A673 (cell line): ENCODE measurements at regions not wholly inside any gene's neighbourhood (a gene's known extent, or its start where the extent isn't known, plus 50 kb on each side); places are given as distances from the start of the nearest gene placed in this dataset.

Source experiments
- BruUV-seq: library from RNA; stranded (reverse); fragments of 400-500 nt; replicated peaks from 2 replicates; lab custom pipeline; 2021; lab: Mats Ljungman, UMichigan
- CTCF ChIA-PET: fragments of 300-600 bp; sonication (Branson Sonifier 250); formaldehyde crosslinking; loops from one replicate; lab custom pipeline; 2022; ENCODE audit warnings: antibody characterized with exemption; lab: Charles Lee
- POLR2A ChIA-PET: fragments of 300-600 bp; sonication (Branson Sonifier 250); formaldehyde crosslinking; loops from one replicate; lab custom pipeline; 2022; ENCODE audit warnings: antibody characterized with exemption; ENCODE audit not compliant: low non-redundant PET; lab: Charles Lee
- DNase-seq: peaks from one replicate; pipeline ENCODE4 v3.0.0-alpha.2; 2015; ENCODE audit warnings: low spot score
- H3K27ac ChIP-seq: fragments of 200-600 bp; sonication (generic); 2 replicates; pipeline ENCODE4 v1.5.1; 2016; ENCODE audit warnings: mixed run types, low read depth, mild to moderate bottlenecking, mixed read lengths, antibody characterized with exemption, low read length; ENCODE audit not compliant: poor library complexity, severe bottlenecking
- H3K27me3 ChIP-seq: fragments of 200-600 bp; sonication (generic); replicated peaks from 2 replicates; pipeline ENCODE4 v1.6.1; 2017; ENCODE audit warnings: mixed run types, low read depth, mild to moderate bottlenecking, mixed read lengths, antibody characterized with exemption, low read length; ENCODE audit not compliant: insufficient read depth, poor library complexity
- H3K36me3 ChIP-seq: fragments of 200-600 bp; sonication (generic); 2 replicates; pipeline ENCODE4 v1.6.1; 2016; ENCODE audit warnings: mixed run types, mild to moderate bottlenecking, mixed read lengths, antibody characterized with exemption, low read length; ENCODE audit not compliant: insufficient read depth, poor library complexity, severe bottlenecking
- H3K4me1 ChIP-seq: fragments of 200-600 bp; sonication (generic); 2 replicates; pipeline ENCODE4 v1.6.1; 2017; ENCODE audit warnings: mixed run types, mild to moderate bottlenecking, mixed read lengths, antibody characterized with exemption, low read length; ENCODE audit not compliant: insufficient read depth, poor library complexity, severe bottlenecking
- H3K4me3 ChIP-seq: fragments of 200-600 bp; sonication (generic); 2 replicates; pipeline ENCODE4 v1.5.1; 2016; ENCODE audit warnings: low read depth, mixed run types, mild to moderate bottlenecking, mixed read lengths, low read length; ENCODE audit not compliant: poor library complexity, severe bottlenecking
- H3K9me3 ChIP-seq: fragments of 200-600 bp; sonication (generic); 2 replicates; pipeline ENCODE4 v1.6.1; 2016; ENCODE audit warnings: mixed run types, low read depth, mild to moderate bottlenecking, mixed read lengths, antibody characterized with exemption, low read length; ENCODE audit not compliant: poor library complexity, severe bottlenecking
- EZH2 ChIP-seq: fragments of 200-600 bp; sonication (generic); IDR thresholded peaks from 2 replicates; pipeline ENCODE4 v1.6.1; 2017; ENCODE audit warnings: borderline replicate concordance, low read depth, mild to moderate bottlenecking, mixed read lengths, antibody characterized with exemption, low read length; ENCODE audit not compliant: poor library complexity, severe bottlenecking
- intact Hi-C: fragments of 100-400 bp; cut with micrococcal nuclease; formaldehyde crosslinking; loops from one replicate; pipeline ENCODE4 v1.10.0; 2022; ENCODE audit not compliant: unreplicated experiment
- TF ChIP-seq, protein P1 (sequence below): fragments of 300-800, 200-600 bp; sonication (generic); conservative IDR thresholded peaks from 2 replicates; pipeline ENCODE4 v1.5.1; 2017; ENCODE audit warnings: low read depth, mild to moderate bottlenecking, antibody characterized with exemption, low read length, moderate library complexity, mixed read lengths

DNA sequence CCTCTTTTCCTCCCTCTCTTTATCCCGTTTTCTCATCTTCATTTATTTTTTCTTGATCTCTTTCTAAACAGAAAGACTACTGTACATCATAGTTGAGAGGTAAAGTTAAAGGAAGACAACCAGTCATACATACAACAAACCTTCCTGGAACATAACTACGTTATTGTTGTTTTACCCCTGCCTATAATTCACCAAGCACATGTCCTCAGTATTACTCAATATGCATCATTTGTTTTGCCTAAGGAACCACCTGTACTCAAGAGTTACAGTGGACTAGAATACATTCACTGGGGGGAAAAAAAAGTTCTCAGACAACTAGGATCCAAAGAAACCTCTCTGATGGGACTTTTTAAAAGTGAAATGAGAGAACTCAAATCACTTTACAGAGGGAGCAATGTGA, 344.7 kb upstream of the RBMS3 start:
- CTCF ChIA-PET: no interaction called here
- POLR2A ChIA-PET: no interaction called here

DNA sequence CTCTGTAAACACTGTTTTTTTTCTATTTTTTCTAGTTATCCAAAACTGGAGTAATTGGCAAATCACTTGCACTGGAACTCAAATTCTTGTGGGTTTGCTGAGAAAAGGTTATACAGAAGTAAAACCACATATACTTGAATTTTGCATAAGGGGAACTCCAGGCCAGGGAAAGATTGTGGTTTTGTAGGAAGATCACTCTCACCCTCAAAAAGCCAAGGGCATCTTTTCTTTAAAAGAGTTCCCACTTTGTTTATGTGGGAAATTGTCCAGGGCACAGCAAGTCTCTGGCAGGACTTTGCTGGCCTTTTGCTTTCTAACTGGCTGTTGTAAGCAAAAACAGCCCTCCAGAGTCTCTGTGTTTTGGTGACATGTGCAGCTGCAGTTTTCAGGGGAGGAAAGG, 340.3 kb upstream of the RBMS3 start:
- Histone ChIP-seq H3K4me1 (no peaks in the 10 kb centered on the region), H3K27me3 (no peaks in the 10 kb centered on the region), H3K36me3 (no peaks in the 10 kb centered on the region), H3K4me3 (no peak overlapping the region), H3K27ac (no peak overlapping the region), H3K9me3 (no peaks in the 10 kb centered on the region)
- intact Hi-C loops: no loop called here
- no peak for DNase-seq
- ChIA-PET CTCF (no interaction called here), POLR2A (no interaction called here)
- BruUV-seq: no TSS peak
- no peak for TF ChIP-seq EZH2
- TF ChIP-seq, protein P1, sequence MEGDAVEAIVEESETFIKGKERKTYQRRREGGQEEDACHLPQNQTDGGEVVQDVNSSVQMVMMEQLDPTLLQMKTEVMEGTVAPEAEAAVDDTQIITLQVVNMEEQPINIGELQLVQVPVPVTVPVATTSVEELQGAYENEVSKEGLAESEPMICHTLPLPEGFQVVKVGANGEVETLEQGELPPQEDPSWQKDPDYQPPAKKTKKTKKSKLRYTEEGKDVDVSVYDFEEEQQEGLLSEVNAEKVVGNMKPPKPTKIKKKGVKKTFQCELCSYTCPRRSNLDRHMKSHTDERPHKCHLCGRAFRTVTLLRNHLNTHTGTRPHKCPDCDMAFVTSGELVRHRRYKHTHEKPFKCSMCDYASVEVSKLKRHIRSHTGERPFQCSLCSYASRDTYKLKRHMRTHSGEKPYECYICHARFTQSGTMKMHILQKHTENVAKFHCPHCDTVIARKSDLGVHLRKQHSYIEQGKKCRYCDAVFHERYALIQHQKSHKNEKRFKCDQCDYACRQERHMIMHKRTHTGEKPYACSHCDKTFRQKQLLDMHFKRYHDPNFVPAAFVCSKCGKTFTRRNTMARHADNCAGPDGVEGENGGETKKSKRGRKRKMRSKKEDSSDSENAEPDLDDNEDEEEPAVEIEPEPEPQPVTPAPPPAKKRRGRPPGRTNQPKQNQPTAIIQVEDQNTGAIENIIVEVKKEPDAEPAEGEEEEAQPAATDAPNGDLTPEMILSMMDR: no peak

More for the DNA sequence above, 344.7 kb upstream of the RBMS3 start:
- H3K4me1 ChIP-seq: no peaks in the 10 kb centered on the region
- H3K27ac ChIP-seq: no peak overlapping the region
- no peaks in the 10 kb centered on the region for H3K27me3 ChIP-seq
- H3K4me3 ChIP-seq: no peak overlapping the region
- BruUV-seq: no TSS peak
- TF ChIP-seq EZH2: no peak
- TF ChIP-seq, protein P1: no peak
- intact Hi-C loops: no loop called here
- DNase-seq: no peak
- H3K9me3 ChIP-seq: no peaks in the 10 kb centered on the region
- no peaks in the 10 kb centered on the region for H3K36me3 ChIP-seq

GRCh38 chr3:28940994-28941393, 339.9 kb upstream of the RBMS3 start:
- TF ChIP-seq, protein P1: no peak
- no peak for TF ChIP-seq EZH2
- Histone ChIP-seq H3K4me1 (no peaks in the 10 kb centered on the region), H3K36me3 (no peaks in the 10 kb centered on the region), H3K27ac (no peak overlapping the region), H3K9me3 (no peaks in the 10 kb centered on the region), H3K4me3 (no peak overlapping the region), H3K27me3 (no peaks in the 10 kb centered on the region)
- intact Hi-C loops: no loop called here
- no peak for DNase-seq
- no TSS peak for BruUV-seq
- POLR2A ChIA-PET: interaction anchor here (0.5 kb wide), 1 partner anchor 110 kb away, joined by 9 read pairs; no protein-coding TSS in a partner anchor
- CTCF ChIA-PET: no interaction called here
